GM08714 (cell line): ENCODE measurements at regions not wholly inside any gene's neighbourhood (a gene's known extent, or its start where the extent isn't known, plus 50 kb on each side); places are given as distances from the start of the nearest gene placed in this dataset.

Experiments
- H3K4me3 ChIP-seq: fragments of 200-500 bp; sonication (Bioruptor generic); 2 replicates; pipeline ENCODE4 v1.5.1; 2014; ENCODE audit warnings: mild to moderate bottlenecking, low read length, inconsistent platforms
- ZNF274 ChIP-seq: IDR thresholded peaks from 2 replicates; pipeline ENCODE4 v1.6.1; 2012; ENCODE audit warnings: mild to moderate bottlenecking, low read depth, low read length

- H3K4me3 ChIP-seq: no peak overlapping the region
- no peak for TF ChIP-seq ZNF274
Measured at GRCh38 chr14:97641827-97642226, 844.6 kb downstream of the VRK1 start.

- no peak for TF ChIP-seq ZNF274
- no peak overlapping the region for H3K4me3 ChIP-seq
Measured at GRCh38 chr14:97642631-97643030, 845.4 kb downstream of the VRK1 start.

GRCh38 chr14:97644365-97644764 is 847.2 kb downstream of the VRK1 start:
- no peak overlapping the region for H3K4me3 ChIP-seq
- no peak for TF ChIP-seq ZNF274

GRCh38 chr14:97649752-97650151 is 852.6 kb downstream of the VRK1 start:
- no peak overlapping the region for H3K4me3 ChIP-seq
- TF ChIP-seq ZNF274: no peak

- H3K4me3 ChIP-seq: no peak overlapping the region
- no peak for TF ChIP-seq ZNF274
Measured at GRCh38 chr14:97655169-97655948, 858.2 kb downstream of the VRK1 start.

GRCh38 chr14:97657609-97658008 is 860.4 kb downstream of the VRK1 start:
- H3K4me3 ChIP-seq: no peak overlapping the region
- no peak for TF ChIP-seq ZNF274

GRCh38 chr14:97687944-97688630 is 890.9 kb downstream of the VRK1 start:
- H3K4me3 ChIP-seq: no peak overlapping the region
- no peak for TF ChIP-seq ZNF274

GRCh38 chr14:97688631-97689336 is 891.6 kb downstream of the VRK1 start:
- H3K4me3 ChIP-seq: no peak overlapping the region
- no peak for TF ChIP-seq ZNF274

- H3K4me3 ChIP-seq: no peak overlapping the region
- no peak for TF ChIP-seq ZNF274
Measured at GRCh38 chr14:97692084-97692483, 894.9 kb downstream of the VRK1 start.

- no peak overlapping the region for H3K4me3 ChIP-seq
- TF ChIP-seq ZNF274: no peak
Measured at GRCh38 chr14:97695456-97695981, 898.3 kb downstream of the VRK1 start.

- no peak overlapping the region for H3K4me3 ChIP-seq
- no peak for TF ChIP-seq ZNF274
Measured at GRCh38 chr14:97697772-97698171, 900.6 kb downstream of the VRK1 start.

GRCh38 chr14:97699026-97699425 is 901.8 kb downstream of the VRK1 start:
- no peak for TF ChIP-seq ZNF274
- no peak overlapping the region for H3K4me3 ChIP-seq

- H3K4me3 ChIP-seq: no peak overlapping the region
- TF ChIP-seq ZNF274: no peak
Measured at GRCh38 chr14:97703006-97703760, 906.0 kb downstream of the VRK1 start.
